K562 (cell line): ENCODE measurements at regions not wholly inside any gene's neighbourhood (a gene's known extent, or its start where the extent isn't known, plus 50 kb on each side); places are given as distances from the start of the nearest gene placed in this dataset.

Source experiments
- ATAC-seq: fragments of 200-7000 bp; cut with Tn5 transposase; 3 replicates; pipeline ENCODE4 v1.9.1; 2020; ENCODE audit warnings: moderate library complexity
- BruUV-seq: library from RNA; stranded (reverse); fragments of 400-500 nt; replicated peaks from 2 replicates; lab custom pipeline; 2021; lab: Mats Ljungman, UMichigan
- CTCF ChIA-PET: fragments of 300-600 bp; formaldehyde crosslinking; extraction: SDS; loops from one replicate; lab custom pipeline; 2021; ENCODE audit warnings: low intra/inter-chr PET ratio; lab: Yijun Ruan, JAX
- POLR2A ChIA-PET: fragments of 300-600, 350-650 bp; sonication (Branson Sonifier 250); formaldehyde crosslinking; extraction: SDS; loops from one replicate; lab custom pipeline; 2021; ENCODE audit warnings: antibody characterized with exemption, inconsistent platforms; lab: Yijun Ruan, JAX
- DNase-seq, 4 experiments: peaks; one replicate each; pipeline versions ENCODE4 v3.0.0 to v3.0.0-alpha.2; 2011 to 2018; ENCODE audit warnings: low spot score in 3 of 4, mixed read lengths in 3 of 4; ENCODE audit errors: extremely low read depth in 1 of 4
- FAIRE-seq: peaks from 2 replicates; lab custom pipeline; 2011; peaks lifted over from hg19 to GRCh38; lab: Jason Lieb, UNC
- H2AFZ ChIP-seq: 2 replicates; pipeline ENCODE4 v1.6.0; 2011; ENCODE audit warnings: low read depth, low read length, control low read depth, inconsistent platforms
- H3K27ac ChIP-seq: fragments of 200-600 bp; 3 replicates; pipeline ENCODE4 v1.8.0; 2011; ENCODE audit warnings: low read depth, mild to moderate bottlenecking, control low read depth, inconsistent platforms, low read length, moderate library complexity, mixed read lengths; ENCODE audit errors: extremely low read depth
- H3K27me3 ChIP-seq, 2 experiments: fragments of 300-600 bp in 1 of 2; 2 replicates in 1 of 2; 3 replicates in 1 of 2; pipeline versions ENCODE4 v1.6.0 to v1.8.0; 2011; ENCODE audit warnings: inconsistent platforms in 2 of 2, low read length in 2 of 2, mild to moderate bottlenecking in 1 of 2, mixed read lengths in 1 of 2, moderate library complexity in 1 of 2; ENCODE audit not compliant: control insufficient read depth in 2 of 2, insufficient read depth in 2 of 2
- H3K36me3 ChIP-seq: fragments of 300-600 bp; 3 replicates; pipeline ENCODE4 v1.8.0; 2011; ENCODE audit warnings: mild to moderate bottlenecking, low read length, inconsistent platforms; ENCODE audit not compliant: control insufficient read depth, insufficient read depth
- H3K4me1 ChIP-seq, 2 experiments: fragments of 200-600 bp in 1 of 2; replicated peaks in 1 of 2; 2 replicates in 1 of 2; 3 replicates in 1 of 2; pipeline versions ENCODE4 v1.5.1 to v1.8.0; 2011; ENCODE audit warnings: inconsistent platforms in 2 of 2, low read length in 2 of 2, mild to moderate bottlenecking in 1 of 2, mixed read lengths in 1 of 2, moderate library complexity in 1 of 2; ENCODE audit not compliant: control insufficient read depth in 2 of 2, insufficient read depth in 2 of 2
- H3K4me2 ChIP-seq: 2 replicates; pipeline ENCODE4 v1.6.1; 2011; ENCODE audit warnings: low read length, control low read depth, inconsistent platforms, mixed read lengths; ENCODE audit not compliant: insufficient read depth
- H3K4me3 ChIP-seq: fragments of 200-600 bp; sonication (generic), shearing (Covaris generic); 2 replicates; pipeline ENCODE4 v1.5.1; 2016; ENCODE audit warnings: control low read depth, inconsistent platforms
- H3K79me2 ChIP-seq: fragments of 200-600 bp; 3 replicates; pipeline ENCODE4 v1.8.0; 2011; ENCODE audit warnings: low read length, inconsistent platforms; ENCODE audit not compliant: control insufficient read depth, insufficient read depth
- H3K9ac ChIP-seq, 2 experiments: 2 replicates each; pipeline versions ENCODE4 v1.6.0 to v1.6.1; 2011; ENCODE audit warnings: low read depth in 2 of 2, low read length in 2 of 2, control low read depth in 1 of 2, inconsistent platforms in 1 of 2, mild to moderate bottlenecking in 1 of 2, mixed read lengths in 1 of 2; ENCODE audit not compliant: insufficient read depth in 1 of 2
- H3K9me1 ChIP-seq: one replicate; pipeline ENCODE4 v1.6.0; 2011; ENCODE audit warnings: inconsistent platforms, mild to moderate bottlenecking, low read length, moderate library complexity; ENCODE audit not compliant: control insufficient read depth, insufficient read depth
- H3K9me3 ChIP-seq: replicated peaks from 2 replicates; pipeline ENCODE4 v1.5.1; 2011; ENCODE audit warnings: low read depth, low read length, inconsistent platforms; ENCODE audit not compliant: control insufficient read depth, insufficient read depth
- H4K20me1 ChIP-seq: replicated peaks from 2 replicates; pipeline ENCODE4 v1.6.1; 2011; ENCODE audit warnings: low read length, inconsistent platforms, mixed read lengths; ENCODE audit not compliant: control insufficient read depth, insufficient read depth
- BHLHE40 ChIP-seq: IDR thresholded peaks from 2 replicates; pipeline ENCODE4 v1.6.1; 2011; ENCODE audit warnings: low read length, improper control_type of control experiment
- HMGN3 ChIP-seq: IDR thresholded peaks from 2 replicates; pipeline ENCODE4 v1.6.1; 2011; ENCODE audit warnings: borderline replicate concordance, low read depth, mild to moderate bottlenecking, mixed read lengths, low read length; ENCODE audit not compliant: insufficient read length; ENCODE audit errors: extremely low read depth
- IRF2 ChIP-seq: sonication (generic); formaldehyde crosslinking; IDR thresholded peaks from 2 replicates; pipeline ENCODE4 v1.8.1; 2022; ENCODE audit warnings: mild to moderate bottlenecking, missing genetic modification reagents
- MTA2 ChIP-seq: fragments of 450-650 bp; IDR thresholded peaks from 2 replicates; pipeline ENCODE4 v1.6.1; 2016; ENCODE audit warnings: low read depth
- NCOA2 ChIP-seq, 2 experiments: fragments of 450-650 bp; IDR thresholded peaks; 2 replicates each; pipeline ENCODE4 v1.6.1; 2018; ENCODE audit warnings: mild to moderate bottlenecking in 2 of 2, moderate library complexity in 1 of 2; ENCODE audit not compliant: partially characterized antibody in 2 of 2
- NR1H2 ChIP-seq: sonication (generic); formaldehyde crosslinking; IDR thresholded peaks from 2 replicates; pipeline ENCODE4 v1.4.0; 2020; ENCODE audit warnings: mild to moderate bottlenecking, missing genetic modification reagents
- ZNF274 ChIP-seq: IDR thresholded peaks from 2 replicates; pipeline ENCODE4 v1.6.1; 2011; ENCODE audit warnings: low read depth, mild to moderate bottlenecking, low read length, moderate library complexity, borderline replicate concordance
- ZNF644 ChIP-seq: fragments of 200-800 bp; sonication (Bioruptor generic); IDR thresholded peaks from 2 replicates; pipeline ENCODE4 v1.6.1; 2016; ENCODE audit warnings: low read depth, missing genetic modification characterization, missing compliant biosample characterization
- ZNF77 ChIP-seq: fragments of 250-450 bp; sonication (Bioruptor Pico); IDR thresholded peaks from 2 replicates; pipeline ENCODE4 v1.5.0; 2020
- WGBS: fragments of 100-300 bp; shearing (Covaris generic); methylation state at CpG from one replicate; pipeline ENCODE4 v1.1.6; 2016; ENCODE audit warnings: low coverage, mixed read lengths; ENCODE audit not compliant: insufficient coverage; ENCODE audit errors: missing lambda C conversion rate; 5-methylcytosine and 5-hydroxymethylcytosine counted together
- in situ Hi-C: fragments of 300-500 bp; cut with MboI; formaldehyde crosslinking; loops from 4 replicates; pipeline ENCODE4 v1.15.0; 2018; ENCODE audit warnings: inconsistent platforms, mixed read lengths
- intact Hi-C: fragments of 100-400 bp; cut with micrococcal nuclease; formaldehyde crosslinking; loops from 2 replicates; pipeline ENCODE4 v1.14.2; 2022
- TF ChIP-seq, protein P1 (sequence below): sonication (generic); formaldehyde crosslinking; IDR thresholded peaks from 2 replicates; pipeline ENCODE4 v1.8.1; 2023; ENCODE audit warnings: mild to moderate bottlenecking, missing genetic modification reagents, moderate library complexity

- Histone ChIP-seq H3K9me3 (no peaks in the 10 kb centered on the region), H3K9ac (no peak overlapping the region), H3K4me1 (no peaks in the 10 kb centered on the region), H3K27me3 (no peaks in the 10 kb centered on the region), H3K36me3 (no peaks in the 10 kb centered on the region), H3K9me1 (no peaks in the 10 kb centered on the region), H4K20me1 (no peaks in the 10 kb centered on the region), H2AFZ (no peak overlapping the region), H3K4me2 (no peak overlapping the region), H3K4me3 (no peak overlapping the region), H3K79me2 (no peaks in the 10 kb centered on the region), H3K27ac (no peak overlapping the region)
- no TSS peak for BruUV-seq
- FAIRE-seq (no peak), DNase-seq (no peak), ATAC-seq (no peak)
- WGBS: 0% methylated on average over 1 of the region's 1 CpG
- in situ Hi-C loops: no loop called here
- ChIA-PET CTCF (no interaction called here), POLR2A (no interaction called here)
- TF ChIP-seq HMGN3 (no peak), ZNF274 (no peak), NCOA2 (IDR thresholded peaks at IDR 0.05; ENCODE audit: partially characterized antibody in 2 of 2) (no peak), ZNF644 (tag) (no peak), IRF2 (CRISPR knock-in tag) (no peak), ZNF77 (no peak), MTA2 (no peak), NR1H2 (CRISPR knock-in tag) (no peak), BHLHE40 (no peak)
- TF ChIP-seq, protein P1, sequence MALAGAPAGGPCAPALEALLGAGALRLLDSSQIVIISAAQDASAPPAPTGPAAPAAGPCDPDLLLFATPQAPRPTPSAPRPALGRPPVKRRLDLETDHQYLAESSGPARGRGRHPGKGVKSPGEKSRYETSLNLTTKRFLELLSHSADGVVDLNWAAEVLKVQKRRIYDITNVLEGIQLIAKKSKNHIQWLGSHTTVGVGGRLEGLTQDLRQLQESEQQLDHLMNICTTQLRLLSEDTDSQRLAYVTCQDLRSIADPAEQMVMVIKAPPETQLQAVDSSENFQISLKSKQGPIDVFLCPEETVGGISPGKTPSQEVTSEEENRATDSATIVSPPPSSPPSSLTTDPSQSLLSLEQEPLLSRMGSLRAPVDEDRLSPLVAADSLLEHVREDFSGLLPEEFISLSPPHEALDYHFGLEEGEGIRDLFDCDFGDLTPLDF (CRISPR knock-in tag): no peak
- TF ChIP-seq, all 486 proteins: peak for 0
- intact Hi-C loops: no loop called here
Observed at GRCh38 chr1:219498666-219499065, 114.2 kb downstream of the ZC3H11B start.
